ENCODE measurements at regions not wholly inside any gene's neighbourhood (a gene's known extent, or its start where the extent isn't known, plus 50 kb on each side); places are given as distances from the start of the nearest gene placed in this dataset.

DNA sequence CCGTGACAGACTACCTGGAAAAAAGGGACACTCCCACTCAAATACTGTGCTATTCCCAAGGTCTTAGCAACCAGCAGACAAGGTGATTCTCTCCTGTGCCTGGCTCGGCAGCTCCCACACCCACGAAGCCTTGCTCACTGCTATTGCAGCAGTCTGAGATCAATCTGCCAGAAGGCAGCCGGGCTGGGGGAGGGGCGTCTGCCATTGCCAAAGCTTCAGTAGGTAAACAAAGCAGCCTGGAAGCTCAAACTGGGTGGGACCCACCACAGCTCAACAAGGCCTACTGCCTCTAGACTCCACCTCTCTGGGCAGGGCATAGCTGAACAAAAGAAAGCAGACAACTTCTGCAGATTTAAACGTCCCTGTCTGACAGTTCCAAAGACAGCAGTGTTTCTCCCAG is 128.4 kb upstream of the SETMAR start:
- Histone ChIP-seq H3K27me3 (ENCODE audit: insufficient read depth, low read length) (no peaks in the 10 kb centered on the region), H3K27ac (ENCODE audit: low read depth, low read length) (no peak overlapping the region), H3K4me3 (ENCODE audit: insufficient read depth, low read length) (no peak overlapping the region), H4K20me1 (ENCODE audit: insufficient read depth, low read length) (no peaks in the 10 kb centered on the region), H3K4me2 (ENCODE audit: insufficient read depth, low read length) (no peak overlapping the region), H3K9me3 (ENCODE audit: low read depth, low read length) (no peaks in the 10 kb centered on the region), H3K4me1 (ENCODE audit: insufficient read depth, low read length) (no peaks in the 10 kb centered on the region), H3K79me2 (ENCODE audit: insufficient read depth, low read length) (no peaks in the 10 kb centered on the region), H2AFZ (ENCODE audit: low read length) (no peak overlapping the region), H3K36me3 (ENCODE audit: insufficient read depth, low read length) (no peaks in the 10 kb centered on the region)
- no peak for DNase-seq (ENCODE audit: insufficient read length, low spot score, missing footprints)
- TF ChIP-seq, protein P1, sequence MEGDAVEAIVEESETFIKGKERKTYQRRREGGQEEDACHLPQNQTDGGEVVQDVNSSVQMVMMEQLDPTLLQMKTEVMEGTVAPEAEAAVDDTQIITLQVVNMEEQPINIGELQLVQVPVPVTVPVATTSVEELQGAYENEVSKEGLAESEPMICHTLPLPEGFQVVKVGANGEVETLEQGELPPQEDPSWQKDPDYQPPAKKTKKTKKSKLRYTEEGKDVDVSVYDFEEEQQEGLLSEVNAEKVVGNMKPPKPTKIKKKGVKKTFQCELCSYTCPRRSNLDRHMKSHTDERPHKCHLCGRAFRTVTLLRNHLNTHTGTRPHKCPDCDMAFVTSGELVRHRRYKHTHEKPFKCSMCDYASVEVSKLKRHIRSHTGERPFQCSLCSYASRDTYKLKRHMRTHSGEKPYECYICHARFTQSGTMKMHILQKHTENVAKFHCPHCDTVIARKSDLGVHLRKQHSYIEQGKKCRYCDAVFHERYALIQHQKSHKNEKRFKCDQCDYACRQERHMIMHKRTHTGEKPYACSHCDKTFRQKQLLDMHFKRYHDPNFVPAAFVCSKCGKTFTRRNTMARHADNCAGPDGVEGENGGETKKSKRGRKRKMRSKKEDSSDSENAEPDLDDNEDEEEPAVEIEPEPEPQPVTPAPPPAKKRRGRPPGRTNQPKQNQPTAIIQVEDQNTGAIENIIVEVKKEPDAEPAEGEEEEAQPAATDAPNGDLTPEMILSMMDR (IDR thresholded peaks at IDR 0.05; ENCODE audit: extremely low read depth, low read depth, low read length): no peak

DNA sequence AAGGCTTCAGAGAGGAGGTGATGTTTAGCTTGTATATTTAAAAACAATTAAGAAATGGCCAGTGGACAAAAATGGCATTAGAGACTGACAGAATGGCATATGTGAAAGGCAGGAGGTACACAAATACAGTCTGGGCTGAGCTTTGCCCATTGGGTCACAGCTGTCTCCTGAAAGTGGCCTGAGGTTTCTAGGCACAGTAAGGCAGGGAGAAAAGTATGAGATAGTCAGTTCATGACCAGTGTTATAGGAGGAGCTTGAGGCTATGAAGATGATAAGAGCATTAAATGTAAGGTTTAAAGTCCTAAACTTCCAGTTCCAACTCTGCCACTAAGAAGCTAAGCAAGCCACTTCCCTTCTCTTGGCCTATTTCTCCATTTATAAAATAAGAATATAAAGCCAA is 111.2 kb upstream of the SETMAR start:
- TF ChIP-seq, protein P1 (IDR thresholded peaks at IDR 0.05; ENCODE audit: extremely low read depth, low read depth, low read length): no peak
- Histone ChIP-seq H3K9me3 (ENCODE audit: low read depth, low read length) (peaks cover 2% of the 10 kb centered on the region), H3K4me1 (ENCODE audit: insufficient read depth, low read length) (no peaks in the 10 kb centered on the region)

DNA sequence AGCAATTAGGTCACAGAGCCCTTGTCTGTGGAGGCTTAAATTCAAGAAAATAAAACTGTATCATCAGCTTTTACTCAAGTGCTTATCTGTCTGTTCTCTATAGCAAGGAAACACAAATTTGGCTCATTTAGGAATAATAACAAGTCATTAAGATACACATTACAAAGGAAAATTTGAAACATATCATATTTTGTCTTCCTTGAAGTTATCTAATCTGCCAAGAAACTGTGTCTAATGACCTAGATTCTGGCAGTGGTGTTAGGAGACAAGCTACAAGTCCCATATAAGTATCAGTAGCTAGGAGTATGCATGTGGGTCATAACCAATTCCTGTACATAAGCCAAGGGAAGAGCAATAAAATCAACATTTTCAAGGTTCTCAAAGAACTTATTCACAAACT is 108.2 kb upstream of the SETMAR start:
- no peaks in the 10 kb centered on the region for H3K79me2 ChIP-seq (ENCODE audit: insufficient read depth, low read length)
- TF ChIP-seq, protein P1 (IDR thresholded peaks at IDR 0.05; ENCODE audit: extremely low read depth, low read depth, low read length): no peak
- peaks cover 2% of the 10 kb centered on the region for H3K9me3 ChIP-seq (ENCODE audit: low read depth, low read length)
- no peaks in the 10 kb centered on the region for H3K27me3 ChIP-seq (ENCODE audit: insufficient read depth, low read length)
- DNase-seq (ENCODE audit: insufficient read length, low spot score, missing footprints): no peak
- no peaks in the 10 kb centered on the region for H3K36me3 ChIP-seq (ENCODE audit: insufficient read depth, low read length)
- no peaks in the 10 kb centered on the region for H3K4me1 ChIP-seq (ENCODE audit: insufficient read depth, low read length)
- H2AFZ ChIP-seq (ENCODE audit: low read length): no peak overlapping the region
- H3K27ac ChIP-seq (ENCODE audit: low read depth, low read length): no peak overlapping the region
- H4K20me1 ChIP-seq (ENCODE audit: insufficient read depth, low read length): no peaks in the 10 kb centered on the region
- H3K4me3 ChIP-seq (ENCODE audit: insufficient read depth, low read length): no peak overlapping the region
- no peak overlapping the region for H3K4me2 ChIP-seq (ENCODE audit: insufficient read depth, low read length)

More for the DNA sequence above, 111.2 kb upstream of the SETMAR start:
- Histone ChIP-seq H3K4me2 (ENCODE audit: insufficient read depth, low read length) (no peak overlapping the region), H3K36me3 (ENCODE audit: insufficient read depth, low read length) (no peaks in the 10 kb centered on the region), H3K27ac (ENCODE audit: low read depth, low read length) (no peak overlapping the region), H3K27me3 (ENCODE audit: insufficient read depth, low read length) (no peaks in the 10 kb centered on the region), H4K20me1 (ENCODE audit: insufficient read depth, low read length) (no peaks in the 10 kb centered on the region), H3K4me3 (ENCODE audit: insufficient read depth, low read length) (no peak overlapping the region), H3K79me2 (ENCODE audit: insufficient read depth, low read length) (no peaks in the 10 kb centered on the region), H2AFZ (ENCODE audit: low read length) (no peak overlapping the region)
- DNase-seq (ENCODE audit: insufficient read length, low spot score, missing footprints): no peak

DNA sequence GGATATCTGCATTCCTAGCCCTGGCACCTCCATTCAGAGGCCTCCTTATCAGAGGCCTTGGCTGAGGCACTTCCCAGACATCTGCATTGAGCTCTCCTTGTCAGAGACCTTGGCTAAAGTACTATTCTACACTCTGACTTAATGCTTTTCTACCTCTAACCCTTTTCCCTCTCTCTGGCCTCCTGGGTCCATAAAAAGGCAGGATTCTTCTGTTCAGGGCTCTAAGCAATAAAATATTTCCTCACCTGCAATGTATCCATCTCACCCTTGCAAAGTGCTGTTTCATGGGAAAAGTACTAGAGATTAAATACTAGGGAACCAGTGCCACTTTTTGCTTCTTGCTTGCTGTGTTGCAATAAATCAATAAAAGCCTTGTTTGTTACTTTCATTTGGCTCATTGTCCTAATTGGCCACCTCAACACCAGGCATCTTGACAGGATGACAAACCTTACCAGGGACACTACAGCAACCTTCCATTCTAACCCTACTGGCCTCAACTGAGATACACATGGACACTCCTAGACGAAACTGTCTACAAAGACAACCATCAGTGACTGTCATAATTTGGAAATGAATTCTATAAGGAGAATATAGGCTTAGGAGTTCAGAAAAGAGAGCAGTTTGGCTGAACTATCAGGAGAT is 106.5 kb upstream of the SETMAR start:
- Histone ChIP-seq H3K79me2 (ENCODE audit: insufficient read depth, low read length) (no peaks in the 10 kb centered on the region), H3K4me2 (ENCODE audit: insufficient read depth, low read length) (no peak overlapping the region), H3K36me3 (ENCODE audit: insufficient read depth, low read length) (no peaks in the 10 kb centered on the region), H3K27me3 (ENCODE audit: insufficient read depth, low read length) (no peaks in the 10 kb centered on the region), H3K4me3 (ENCODE audit: insufficient read depth, low read length) (no peak overlapping the region), H3K27ac (ENCODE audit: low read depth, low read length) (no peak overlapping the region), H2AFZ (ENCODE audit: low read length) (no peak overlapping the region), H3K4me1 (ENCODE audit: insufficient read depth, low read length) (no peaks in the 10 kb centered on the region), H4K20me1 (ENCODE audit: insufficient read depth, low read length) (no peaks in the 10 kb centered on the region), H3K9me3 (ENCODE audit: low read depth, low read length) (peaks cover 2% of the 10 kb centered on the region)
- DNase-seq (ENCODE audit: insufficient read length, low spot score, missing footprints): no peak
- TF ChIP-seq, protein P1 (IDR thresholded peaks at IDR 0.05; ENCODE audit: extremely low read depth, low read depth, low read length): no peak
